A549 (cell line): ENCODE measurements at regions not wholly inside any gene's neighbourhood (a gene's known extent, or its start where the extent isn't known, plus 50 kb on each side); places are given as distances from the start of the nearest gene placed in this dataset.

Source experiments
- CHD4 ChIP-seq: fragments of 200-600 bp; sonication (generic); IDR thresholded peaks from 2 replicates; pipeline ENCODE4 v1.6.1; 2016; ENCODE audit warnings: antibody characterized with exemption, mild to moderate bottlenecking, borderline replicate concordance
- EHF ChIP-seq: fragments of 250-450 bp; sonication (Bioruptor Pico); IDR thresholded peaks from 2 replicates; pipeline ENCODE4 v1.5.0; 2020; ENCODE audit warnings: mild to moderate bottlenecking
- HOXB13 ChIP-seq: fragments of 250-450 bp; sonication (Bioruptor Pico); IDR thresholded peaks from 2 replicates; pipeline ENCODE4 v1.5.0; 2020; ENCODE audit warnings: low read depth, mild to moderate bottlenecking, moderate library complexity
- HOXB5 ChIP-seq: fragments of 250-450 bp; sonication (Bioruptor Pico); IDR thresholded peaks from 2 replicates; pipeline ENCODE4 v1.5.0; 2020; ENCODE audit warnings: mild to moderate bottlenecking, moderate library complexity
- small RNA-seq, 6 experiments: library from RNA; depleted of rRNA; stranded (forward); fragments of <200 nt; gene quantifications; one replicate each; pipeline ENCODE3, GENCODE V24; 2012
- TF ChIP-seq, protein P1 (sequence below): fragments of 250-450 bp; sonication (Bioruptor Pico); IDR thresholded peaks from 2 replicates; pipeline ENCODE4 v1.5.0; 2020; ENCODE audit warnings: low read depth, mild to moderate bottlenecking, moderate library complexity

DNA sequence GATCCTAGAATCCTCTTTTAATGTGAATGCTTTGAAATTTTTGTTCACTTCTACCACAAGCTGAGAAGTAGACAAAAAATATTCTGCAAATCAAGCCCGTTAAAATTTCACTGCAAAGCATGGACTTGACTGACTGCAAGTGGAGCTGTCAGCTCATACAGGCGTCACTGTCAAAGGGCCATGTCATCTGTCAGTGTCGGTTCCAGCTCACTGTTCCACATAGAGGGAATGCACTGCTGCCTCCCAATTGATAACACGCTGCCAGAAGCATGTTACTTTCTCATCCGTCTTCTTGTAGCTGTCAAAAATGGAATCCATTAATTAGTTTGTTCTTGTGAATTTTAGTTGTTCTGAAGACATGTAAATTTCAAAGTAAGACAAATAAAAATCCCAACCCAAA lies 50.4 kb upstream of the FBXL4 start (continued):
- TF ChIP-seq, protein P1, sequence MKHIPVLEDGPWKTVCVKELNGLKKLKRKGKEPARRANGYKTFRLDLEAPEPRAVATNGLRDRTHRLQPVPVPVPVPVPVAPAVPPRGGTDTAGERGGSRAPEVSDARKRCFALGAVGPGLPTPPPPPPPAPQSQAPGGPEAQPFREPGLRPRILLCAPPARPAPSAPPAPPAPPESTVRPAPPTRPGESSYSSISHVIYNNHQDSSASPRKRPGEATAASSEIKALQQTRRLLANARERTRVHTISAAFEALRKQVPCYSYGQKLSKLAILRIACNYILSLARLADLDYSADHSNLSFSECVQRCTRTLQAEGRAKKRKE (CRISPR knock-in tag), result no peak
- no peak for TF ChIP-seq EHF (CRISPR knock-in tag)
- TF ChIP-seq CHD4, result no peak
- no peak for TF ChIP-seq HOXB5
- no peak for TF ChIP-seq HOXB13

Small RNA genes lying in the stretch of these regions (small RNA-seq; reads per million reads assigned to genes)
- 0 reads per million in 6 experiments for gene MIR548AI
